ENCODE measurements at regions not wholly inside any gene's neighbourhood (a gene's known extent, or its start where the extent isn't known, plus 50 kb on each side); places are given as distances from the start of the nearest gene placed in this dataset.

DNA sequence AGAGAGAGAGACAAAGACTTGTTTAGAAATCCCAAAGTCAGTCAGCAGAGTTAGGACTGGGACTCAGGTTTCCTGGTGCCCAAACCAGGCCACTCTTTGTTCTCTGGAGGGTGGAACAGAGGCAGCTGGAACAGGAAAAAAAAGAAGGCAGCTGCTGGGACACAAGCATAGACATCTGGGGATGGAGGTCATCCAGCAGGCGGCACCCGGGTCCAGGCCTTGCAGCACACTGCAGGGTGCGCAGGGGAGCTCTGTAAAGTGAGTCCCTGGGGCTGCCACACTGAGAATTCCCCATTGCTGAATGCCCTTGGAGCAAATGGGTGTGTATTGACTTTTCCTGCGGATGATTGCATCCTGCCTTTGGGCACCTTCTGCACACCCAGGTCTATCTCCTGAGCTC is 222.9 kb upstream of the CSF3R start:
- no peak for TF ChIP-seq EZH2 (IDR thresholded peaks at IDR 0.05; ENCODE audit: borderline replicate concordance, insufficient read depth, low read depth, low read length, poor library complexity, severe bottlenecking)
- TF ChIP-seq, protein P1, sequence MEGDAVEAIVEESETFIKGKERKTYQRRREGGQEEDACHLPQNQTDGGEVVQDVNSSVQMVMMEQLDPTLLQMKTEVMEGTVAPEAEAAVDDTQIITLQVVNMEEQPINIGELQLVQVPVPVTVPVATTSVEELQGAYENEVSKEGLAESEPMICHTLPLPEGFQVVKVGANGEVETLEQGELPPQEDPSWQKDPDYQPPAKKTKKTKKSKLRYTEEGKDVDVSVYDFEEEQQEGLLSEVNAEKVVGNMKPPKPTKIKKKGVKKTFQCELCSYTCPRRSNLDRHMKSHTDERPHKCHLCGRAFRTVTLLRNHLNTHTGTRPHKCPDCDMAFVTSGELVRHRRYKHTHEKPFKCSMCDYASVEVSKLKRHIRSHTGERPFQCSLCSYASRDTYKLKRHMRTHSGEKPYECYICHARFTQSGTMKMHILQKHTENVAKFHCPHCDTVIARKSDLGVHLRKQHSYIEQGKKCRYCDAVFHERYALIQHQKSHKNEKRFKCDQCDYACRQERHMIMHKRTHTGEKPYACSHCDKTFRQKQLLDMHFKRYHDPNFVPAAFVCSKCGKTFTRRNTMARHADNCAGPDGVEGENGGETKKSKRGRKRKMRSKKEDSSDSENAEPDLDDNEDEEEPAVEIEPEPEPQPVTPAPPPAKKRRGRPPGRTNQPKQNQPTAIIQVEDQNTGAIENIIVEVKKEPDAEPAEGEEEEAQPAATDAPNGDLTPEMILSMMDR (IDR thresholded peaks at IDR 0.05): no peak

All from B cell (primary cell).